HepG2 (cell line): ENCODE measurements at regions not wholly inside any gene's neighbourhood (a gene's known extent, or its start where the extent isn't known, plus 50 kb on each side); places are given as distances from the start of the nearest gene placed in this dataset.

ENCODE experiments used
- ATAC-seq: fragments of 200-7000 bp; cut with Tn5 transposase; 3 replicates; pipeline ENCODE4 v1.9.1; 2020; ENCODE audit warnings: mild to moderate bottlenecking, moderate library complexity
- BruUV-seq: library from RNA; stranded (reverse); fragments of 400-500 nt; replicated peaks from 2 replicates; lab custom pipeline; 2021; lab: Mats Ljungman, UMichigan
- CTCF ChIA-PET: fragments of 300-600 bp; formaldehyde crosslinking; extraction: SDS; loops from one replicate; lab custom pipeline; 2021; ENCODE audit warnings: low total read pairs, inconsistent platforms, low intra/inter-chr PET ratio; lab: Yijun Ruan, JAX
- POLR2A ChIA-PET: fragments of 350-600 bp; sonication (Branson Sonifier 250); formaldehyde crosslinking; loops from one replicate; lab custom pipeline; 2020; ENCODE audit warnings: antibody characterized with exemption, inconsistent platforms; lab: Yijun Ruan, JAX
- DNase-seq: peaks from one replicate; pipeline ENCODE4 v3.0.0-alpha.2; 2015; ENCODE audit warnings: low spot score
- FAIRE-seq: peaks from 3 replicates; lab custom pipeline; 2011; peaks lifted over from hg19 to GRCh38; lab: Jason Lieb, UNC
- H2AFZ ChIP-seq: one replicate; pipeline ENCODE4 v1.6.1; 2011; ENCODE audit warnings: low read length, inconsistent platforms
- H3K27ac ChIP-seq: fragments of 300-600 bp; 3 replicates; pipeline ENCODE4 v1.8.0; 2011; ENCODE audit warnings: mixed run types, mild to moderate bottlenecking, mixed read lengths, low read length, inconsistent platforms; ENCODE audit not compliant: insufficient read depth; ENCODE audit errors: extremely low read length
- H3K27me3 ChIP-seq, 2 experiments: fragments of 200-600 bp in 1 of 2; 2 replicates in 1 of 2; 3 replicates in 1 of 2; pipeline versions ENCODE4 v1.6.0 to v1.8.0; 2011; ENCODE audit warnings: low read length in 2 of 2, mild to moderate bottlenecking in 2 of 2, moderate library complexity in 2 of 2, inconsistent platforms in 1 of 2; ENCODE audit not compliant: insufficient read depth in 2 of 2, control insufficient read depth in 1 of 2
- H3K36me3 ChIP-seq, 2 experiments: fragments of 200-600 bp in 1 of 2; replicated peaks in 1 of 2; 2 replicates in 1 of 2; 3 replicates in 1 of 2; pipeline versions ENCODE4 v1.5.1 to v1.8.0; 2011; ENCODE audit warnings: low read length in 2 of 2, inconsistent platforms in 1 of 2; ENCODE audit not compliant: insufficient read depth in 2 of 2, control insufficient read depth in 1 of 2
- H3K4me1 ChIP-seq: 2 replicates; pipeline ENCODE4 v1.5.1; 2012; ENCODE audit warnings: low read length, inconsistent platforms; ENCODE audit not compliant: insufficient read depth
- H3K4me2 ChIP-seq: 2 replicates; pipeline ENCODE4 v1.6.0; 2011; ENCODE audit warnings: low read depth, low read length, inconsistent platforms
- H3K4me3 ChIP-seq, 3 experiments: fragments of 200-600 bp in 1 of 3; sonication (generic), shearing (Covaris generic) in 1 of 3; replicated peaks in 1 of 3; 2 replicates each; pipeline ENCODE4 v1.5.1; 2011 to 2016; ENCODE audit warnings: low read length in 3 of 3, inconsistent platforms in 2 of 3, low read depth in 2 of 3, mild to moderate bottlenecking in 2 of 3, control low read depth in 1 of 3, mixed read lengths in 1 of 3; ENCODE audit not compliant: insufficient read depth in 1 of 3
- H3K79me2 ChIP-seq: one replicate; pipeline ENCODE4 v1.6.1; 2011; ENCODE audit warnings: low read length, inconsistent platforms; ENCODE audit not compliant: insufficient read depth
- H3K9ac ChIP-seq: 2 replicates; pipeline ENCODE4 v1.6.0; 2011; ENCODE audit warnings: mild to moderate bottlenecking, low read depth, low read length, inconsistent platforms; ENCODE audit not compliant: insufficient read depth
- H3K9me3 ChIP-seq: 2 replicates; pipeline ENCODE4 v1.5.1; 2012; ENCODE audit warnings: mild to moderate bottlenecking, low read length
- H4K20me1 ChIP-seq: 2 replicates; pipeline ENCODE4 v1.6.0; 2011; ENCODE audit warnings: inconsistent platforms, mild to moderate bottlenecking, low read length, moderate library complexity; ENCODE audit not compliant: insufficient read depth
- AGO1 ChIP-seq: fragments of 200-400 bp; formaldehyde crosslinking; IDR thresholded peaks from 2 replicates; pipeline ENCODE4 v1.6.1; 2017; ENCODE audit warnings: mild to moderate bottlenecking, low read depth, low read length, moderate library complexity; ENCODE audit not compliant: poor library complexity, severe bottlenecking
- CCAR2 ChIP-seq: fragments of 200-400 bp; formaldehyde crosslinking; optimal IDR thresholded peaks from 2 replicates; pipeline ENCODE3; 2018; ENCODE audit warnings: low read depth, mild to moderate bottlenecking, low read length, moderate library complexity
- CEBPB ChIP-seq: IDR thresholded peaks from 2 replicates; pipeline ENCODE4 v1.6.1; 2011; ENCODE audit warnings: low read depth, low read length, improper control_type of control experiment, borderline replicate concordance
- CHD4 ChIP-seq: fragments of 200-600 bp; sonication (generic); IDR thresholded peaks from 2 replicates; pipeline ENCODE4 v1.7.0; 2017; ENCODE audit warnings: mild to moderate bottlenecking, low read length, borderline replicate concordance
- ELF3 ChIP-seq: IDR thresholded peaks from 2 replicates; pipeline ENCODE4 v1.6.1; 2016; ENCODE audit warnings: missing genetic modification reagents, missing compliant biosample characterization
- GZF1 ChIP-seq: sonication (generic); formaldehyde crosslinking; IDR thresholded peaks from 2 replicates; pipeline ENCODE4 v1.5.1; 2020; ENCODE audit warnings: mild to moderate bottlenecking, missing genetic modification reagents
- JDP2 ChIP-seq: sonication (generic); formaldehyde crosslinking; IDR thresholded peaks from 2 replicates; pipeline ENCODE4 v1.8.1; 2022; ENCODE audit warnings: missing genetic modification reagents, borderline replicate concordance
- KDM4B ChIP-seq: sonication (generic); formaldehyde crosslinking; IDR thresholded peaks from 2 replicates; pipeline ENCODE4 v1.4.0; 2020; ENCODE audit warnings: missing genetic modification reagents
- KMT2A ChIP-seq: sonication (generic); formaldehyde crosslinking; IDR thresholded peaks from 2 replicates; pipeline ENCODE4 v1.4.0; 2020; ENCODE audit warnings: missing genetic modification reagents
- KMT2B ChIP-seq: IDR thresholded peaks from 2 replicates; pipeline ENCODE4 v1.6.1; 2016; ENCODE audit warnings: missing genetic modification reagents, missing compliant biosample characterization
- LRRFIP1 ChIP-seq: sonication (generic); formaldehyde crosslinking; conservative IDR thresholded peaks from 2 replicates; pipeline ENCODE4 v1.4.0; 2020; ENCODE audit warnings: missing genetic modification reagents
- RAD21 ChIP-seq: fragments of 450-650 bp; formaldehyde crosslinking; IDR thresholded peaks from 2 replicates; pipeline ENCODE4 v1.5.0; 2020; ENCODE audit warnings: mild to moderate bottlenecking
- SPEN ChIP-seq: sonication (generic); formaldehyde crosslinking; IDR thresholded peaks from 2 replicates; pipeline ENCODE4 v1.5.1; 2020; ENCODE audit warnings: low read depth, mild to moderate bottlenecking, missing genetic modification reagents
- TFAP4 ChIP-seq: sonication (generic); IDR thresholded peaks from 2 replicates; pipeline ENCODE4 v1.6.1; 2016; ENCODE audit warnings: low read depth, borderline replicate concordance
- ZNF430 ChIP-seq: sonication (generic); formaldehyde crosslinking; IDR thresholded peaks from 2 replicates; pipeline ENCODE4 v1.9.0; 2021; ENCODE audit warnings: mild to moderate bottlenecking, missing genetic modification reagents
- ZNF891 ChIP-seq: sonication (generic); formaldehyde crosslinking; IDR thresholded peaks from 2 replicates; pipeline ENCODE4 v1.5.0; 2020; ENCODE audit warnings: mild to moderate bottlenecking, missing genetic modification reagents
- WGBS: methylation state at CpG from one replicate; pipeline ENCODE4 v1.1.6; 2017; ENCODE audit warnings: low lambda C conversion rate; 5-methylcytosine and 5-hydroxymethylcytosine counted together
- in situ Hi-C: cut with HindIII; loops from 2 replicates; pipeline ENCODE4 v1.10.0; 2017; ENCODE audit warnings: low pct_unique_long_range_greater_than_20kb; ENCODE audit not compliant: extremely low pct_ligation_motif_present
- intact Hi-C: fragments of 100-400 bp; cut with micrococcal nuclease; formaldehyde crosslinking; loops from one replicate; pipeline ENCODE4 v1.10.0; 2022; ENCODE audit not compliant: unreplicated experiment
- TF ChIP-seq, protein P1 (sequence below): sonication (generic); formaldehyde crosslinking; IDR thresholded peaks from 2 replicates; pipeline ENCODE4 v1.5.1; 2020; ENCODE audit warnings: mild to moderate bottlenecking, missing genetic modification reagents, borderline replicate concordance
- TF ChIP-seq, protein P2 (sequence below): sonication (generic); formaldehyde crosslinking; IDR thresholded peaks from 2 replicates; pipeline ENCODE4 v1.4.0; 2020; ENCODE audit warnings: missing genetic modification reagents, mild to moderate bottlenecking, borderline replicate concordance

- H3K9ac ChIP-seq = no peak overlapping the region
- 0% methylated on average over 2 of the region's 2 CpGs for WGBS
- intact Hi-C loops (no loop called here), in situ Hi-C loops (loop anchor here (5.0 to 25.0 kb wide), 3 partner anchors 226 to 754 kb away; no protein-coding TSS in a partner anchor)
- H3K4me3 ChIP-seq = no peak overlapping the region
- no peaks in the 10 kb centered on the region for H3K27me3 ChIP-seq
- ATAC-seq = no peak
- ChIA-PET POLR2A (no interaction called here), CTCF (no interaction called here)
- TF ChIP-seq ELF3 (CRISPR knock-in tag) (no peak), ZNF891 (CRISPR knock-in tag) (no peak), CHD4 (no peak), JDP2 (CRISPR knock-in tag) (no peak), KMT2A (no peak), ZNF430 (no peak), TFAP4 (no peak), SPEN (CRISPR knock-in tag) (no peak), CEBPB (no peak), KMT2B (CRISPR knock-in tag) (no peak), KDM4B (CRISPR knock-in tag) (no peak), GZF1 (CRISPR knock-in tag) (no peak), AGO1 (no peak), RAD21 (no peak), CCAR2 (no peak), LRRFIP1 (CRISPR knock-in tag) (no peak)
- TF ChIP-seq, protein P1, sequence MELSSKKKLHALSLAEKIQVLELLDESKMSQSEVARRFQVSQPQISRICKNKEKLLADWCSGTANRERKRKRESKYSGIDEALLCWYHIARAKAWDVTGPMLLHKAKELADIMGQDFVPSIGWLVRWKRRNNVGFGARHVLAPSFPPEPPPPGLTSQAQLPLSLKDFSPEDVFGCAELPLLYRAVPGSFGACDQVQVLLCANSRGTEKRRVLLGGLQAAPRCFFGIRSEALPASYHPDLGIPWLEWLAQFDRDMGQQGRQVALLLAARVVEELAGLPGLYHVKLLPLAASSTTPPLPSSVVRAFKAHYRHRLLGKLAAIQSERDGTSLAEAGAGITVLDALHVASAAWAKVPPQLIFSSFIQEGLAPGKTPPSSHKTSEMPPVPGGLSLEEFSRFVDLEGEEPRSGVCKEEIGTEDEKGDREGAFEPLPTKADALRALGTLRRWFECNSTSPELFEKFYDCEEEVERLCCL (CRISPR knock-in tag) = no peak
- TF ChIP-seq, protein P2, sequence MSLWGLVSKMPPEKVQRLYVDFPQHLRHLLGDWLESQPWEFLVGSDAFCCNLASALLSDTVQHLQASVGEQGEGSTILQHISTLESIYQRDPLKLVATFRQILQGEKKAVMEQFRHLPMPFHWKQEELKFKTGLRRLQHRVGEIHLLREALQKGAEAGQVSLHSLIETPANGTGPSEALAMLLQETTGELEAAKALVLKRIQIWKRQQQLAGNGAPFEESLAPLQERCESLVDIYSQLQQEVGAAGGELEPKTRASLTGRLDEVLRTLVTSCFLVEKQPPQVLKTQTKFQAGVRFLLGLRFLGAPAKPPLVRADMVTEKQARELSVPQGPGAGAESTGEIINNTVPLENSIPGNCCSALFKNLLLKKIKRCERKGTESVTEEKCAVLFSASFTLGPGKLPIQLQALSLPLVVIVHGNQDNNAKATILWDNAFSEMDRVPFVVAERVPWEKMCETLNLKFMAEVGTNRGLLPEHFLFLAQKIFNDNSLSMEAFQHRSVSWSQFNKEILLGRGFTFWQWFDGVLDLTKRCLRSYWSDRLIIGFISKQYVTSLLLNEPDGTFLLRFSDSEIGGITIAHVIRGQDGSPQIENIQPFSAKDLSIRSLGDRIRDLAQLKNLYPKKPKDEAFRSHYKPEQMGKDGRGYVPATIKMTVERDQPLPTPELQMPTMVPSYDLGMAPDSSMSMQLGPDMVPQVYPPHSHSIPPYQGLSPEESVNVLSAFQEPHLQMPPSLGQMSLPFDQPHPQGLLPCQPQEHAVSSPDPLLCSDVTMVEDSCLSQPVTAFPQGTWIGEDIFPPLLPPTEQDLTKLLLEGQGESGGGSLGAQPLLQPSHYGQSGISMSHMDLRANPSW (CRISPR knock-in tag) = no peak
- no peaks in the 10 kb centered on the region for H3K79me2 ChIP-seq
- H4K20me1 ChIP-seq = no peaks in the 10 kb centered on the region
- H2AFZ ChIP-seq = no peak overlapping the region
- no peaks in the 10 kb centered on the region for H3K9me3 ChIP-seq
- no TSS peak for BruUV-seq
- no peaks in the 10 kb centered on the region for H3K36me3 ChIP-seq
- no peak for FAIRE-seq
- H3K4me1 ChIP-seq = no peaks in the 10 kb centered on the region
- no peak for DNase-seq
- H3K27ac ChIP-seq = no peak overlapping the region
- no peak overlapping the region for H3K4me2 ChIP-seq
Observed at GRCh38 chr20:24163506-24163905, 174.9 kb upstream of the GGTLC1 start.
